HEK293T (cell line): ENCODE measurements at regions not wholly inside any gene's neighbourhood (a gene's known extent, or its start where the extent isn't known, plus 50 kb on each side); places are given as distances from the start of the nearest gene placed in this dataset.

Experiments used
- BHLHE40 ChIP-seq: fragments of 450-650 bp; IDR thresholded peaks from 2 replicates; pipeline ENCODE4 v1.6.1; 2016; ENCODE audit warnings: mild to moderate bottlenecking, moderate library complexity, borderline replicate concordance
- FOXK2 ChIP-seq: fragments of 450-650 bp; IDR thresholded peaks from 2 replicates; pipeline ENCODE4 v1.6.1; 2016; ENCODE audit warnings: mild to moderate bottlenecking

- TF ChIP-seq FOXK2 (no peak), BHLHE40 (no peak)
Observed at GRCh38 chr1:212506666-212507065, 73.9 kb downstream of the NENF start.
